ENCODE measurements at regions not wholly inside any gene's neighbourhood (a gene's known extent, or its start where the extent isn't known, plus 50 kb on each side); places are given as distances from the start of the nearest gene placed in this dataset.

- H3K4me3 ChIP-seq (ENCODE audit: low read depth, low read length), result no peak overlapping the region
- TF ChIP-seq CTCF (IDR thresholded peaks at IDR 0.05; ENCODE audit: insufficient read depth, low read length, missing control alignments), result no peak
- CTCF ChIA-PET, result no interaction called here
- POLR2A ChIA-PET, result no interaction called here
- no peak for DNase-seq (ENCODE audit: low read depth, low spot score)
Observed at GRCh38 chr16:79962962-79963361, 362.4 kb upstream of the MAF start.

- CTCF ChIA-PET, result no interaction called here
- POLR2A ChIA-PET, result no interaction called here
- no peak for TF ChIP-seq CTCF (IDR thresholded peaks at IDR 0.05; ENCODE audit: insufficient read depth, low read length, missing control alignments)
- H3K4me3 ChIP-seq (ENCODE audit: low read depth, low read length), result no peak overlapping the region
- DNase-seq (ENCODE audit: low read depth, low spot score), result no peak
Observed at GRCh38 chr16:79959226-79959625, 358.7 kb upstream of the MAF start.

DNA sequence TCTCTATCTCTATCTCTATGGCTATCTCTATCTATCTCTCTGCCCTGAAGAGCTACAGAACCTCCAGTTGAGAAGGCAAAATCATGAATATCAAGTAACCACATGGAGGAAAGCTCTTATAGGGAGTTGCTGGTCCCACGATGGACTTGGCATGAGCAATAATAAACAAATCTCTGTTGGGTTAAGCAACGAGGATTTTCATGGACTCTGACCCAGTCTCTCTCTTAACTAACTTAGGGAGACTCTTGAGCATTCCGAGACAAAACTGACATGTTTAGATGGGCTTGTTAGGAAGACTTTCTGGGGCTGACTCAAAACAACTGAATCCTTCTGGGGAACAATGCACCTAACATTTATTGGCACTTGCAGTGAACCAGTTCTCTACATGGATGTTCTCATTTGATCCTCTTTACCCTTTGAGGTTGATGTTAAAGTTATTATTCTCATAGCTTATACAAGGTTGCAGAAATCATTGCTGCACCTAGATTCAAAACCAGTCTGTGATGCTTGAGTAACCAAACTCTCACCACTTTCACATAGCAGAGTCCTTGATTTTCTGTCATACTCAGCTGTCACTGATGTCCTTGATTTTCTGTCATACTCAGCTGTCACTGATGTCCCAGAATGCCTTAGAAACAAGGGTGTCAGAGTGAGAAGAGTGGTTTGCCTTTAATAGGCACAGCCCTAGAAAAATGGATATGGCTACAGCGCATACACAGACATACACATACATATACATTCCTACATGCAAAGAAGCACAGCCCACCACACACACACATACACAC lies 354.6 kb upstream of the MAF start:
- no peak for TF ChIP-seq CTCF (IDR thresholded peaks at IDR 0.05; ENCODE audit: insufficient read depth, low read length, missing control alignments)

DNA sequence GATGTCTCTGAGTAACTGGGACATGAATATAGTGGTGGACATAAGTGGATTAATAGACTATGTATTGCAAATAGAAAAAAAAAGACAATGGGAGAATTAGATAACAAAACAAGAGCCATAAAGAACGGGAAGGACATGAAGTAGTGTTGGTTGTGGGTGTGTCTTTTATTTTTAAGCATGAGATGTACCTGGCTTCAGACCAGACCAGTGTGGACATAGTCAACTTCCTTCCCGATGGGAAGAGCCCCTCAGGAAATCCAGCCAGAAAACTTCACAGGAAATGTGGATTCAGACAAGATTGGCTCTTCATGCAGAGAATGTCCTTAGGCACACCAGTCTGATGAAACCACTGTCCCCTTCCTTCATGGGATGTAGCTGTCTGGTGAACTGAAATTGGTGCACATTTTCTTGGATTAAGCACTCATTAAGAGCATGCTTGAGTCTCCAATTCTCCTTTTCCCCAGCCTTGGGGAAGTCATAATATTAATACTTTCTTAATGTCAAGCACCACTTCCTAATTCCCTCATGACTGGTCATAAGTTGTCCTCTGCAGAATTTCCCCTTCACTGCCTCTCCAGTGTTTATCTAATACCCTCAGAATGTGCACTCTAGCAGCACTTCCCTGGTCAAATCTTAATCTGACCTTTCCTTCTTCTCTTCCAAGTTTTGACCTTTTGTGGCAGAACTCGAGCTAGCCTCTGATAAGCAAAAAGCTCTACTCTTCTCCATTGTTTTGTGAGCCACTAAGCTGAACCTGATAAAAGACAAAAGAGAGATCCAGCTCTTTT lies 350.6 kb upstream of the MAF start:
- POLR2A ChIA-PET, result no interaction called here
- no peak for DNase-seq (ENCODE audit: low read depth, low spot score)

More for the DNA sequence above, 354.6 kb upstream of the MAF start:
- CTCF ChIA-PET, result no interaction called here
- no peak overlapping the region for H3K4me3 ChIP-seq (ENCODE audit: low read depth, low read length)
- no peak for DNase-seq (ENCODE audit: low read depth, low spot score)
- POLR2A ChIA-PET, result no interaction called here

DNA sequence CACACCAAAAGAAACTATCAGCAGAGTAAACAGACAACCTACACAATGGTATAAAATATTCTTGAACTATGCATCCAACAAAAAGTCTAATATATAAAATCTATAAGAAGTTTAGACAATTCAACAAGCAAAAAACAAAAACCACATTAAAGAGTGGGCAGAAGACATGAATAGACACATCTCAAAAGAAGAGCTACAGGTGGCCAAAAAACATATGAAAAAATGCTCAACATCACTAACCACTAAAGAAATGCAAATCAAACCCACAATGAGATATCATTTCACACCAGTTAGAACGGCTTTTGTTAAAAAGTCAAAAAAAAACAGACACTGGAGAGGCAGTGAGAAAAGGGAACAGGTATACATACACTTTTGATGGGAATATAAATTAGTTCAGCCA lies 348.9 kb upstream of the MAF start:
- CTCF ChIA-PET, result no interaction called here
- TF ChIP-seq CTCF (IDR thresholded peaks at IDR 0.05; ENCODE audit: insufficient read depth, low read length, missing control alignments), result no peak
- no peak overlapping the region for H3K4me3 ChIP-seq (ENCODE audit: low read depth, low read length)
- POLR2A ChIA-PET, result no interaction called here
- DNase-seq (ENCODE audit: low read depth, low spot score), result no peak

More for the DNA sequence above, 350.6 kb upstream of the MAF start:
- H3K4me3 ChIP-seq (ENCODE audit: low read depth, low read length), result no peak overlapping the region
- no peak for TF ChIP-seq CTCF (IDR thresholded peaks at IDR 0.05; ENCODE audit: insufficient read depth, low read length, missing control alignments)
- CTCF ChIA-PET, result no interaction called here

GRCh38 chr16:79947771-79948170 lies 347.2 kb upstream of the MAF start:
- ChIA-PET POLR2A (no interaction called here), CTCF (no interaction called here)
- DNase-seq (ENCODE audit: low read depth, low spot score), result no peak
- no peak for TF ChIP-seq CTCF (IDR thresholded peaks at IDR 0.05; ENCODE audit: insufficient read depth, low read length, missing control alignments)
- H3K4me3 ChIP-seq (ENCODE audit: low read depth, low read length), result no peak overlapping the region

Measured in AG04449 (cell line).